GM21367 (cell line): ENCODE measurements at regions not wholly inside any gene's neighbourhood (a gene's known extent, or its start where the extent isn't known, plus 50 kb on each side); places are given as distances from the start of the nearest gene placed in this dataset.
A peak's percentile ranks its signal among the peaks of the same experiment; 100 is the strongest.
"Not testable (repeated sequence)": the region's sequence is repeated elsewhere in the genome, so short reads cannot be mapped to it uniquely, and the experiment has no call there.

Experiments
- ATAC-seq: cut with Tn5 transposase; IDR thresholded peaks from one replicate; pipeline ENCODE4 v1.9.1; 2021; ENCODE audit not compliant: unreplicated experiment

DNA sequence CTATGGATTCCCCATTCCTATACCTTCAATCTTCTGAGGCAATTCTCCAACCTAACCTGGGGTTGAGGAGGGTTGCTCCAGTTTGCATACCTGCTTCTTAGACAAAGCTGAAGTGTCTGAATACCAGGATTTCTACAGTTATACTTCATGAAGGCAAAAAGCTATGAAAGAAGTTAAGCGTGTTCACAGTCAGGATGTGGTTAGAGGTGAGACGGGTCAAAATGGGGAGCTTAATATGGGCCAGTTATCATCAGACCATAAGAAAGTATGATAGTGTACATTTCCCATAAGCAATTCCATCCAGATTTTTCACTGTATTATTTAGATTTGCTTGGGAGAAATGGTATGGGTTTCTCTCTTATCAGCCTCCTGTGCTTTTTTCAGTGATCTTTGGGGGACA, 156.9 kb upstream of the FER start:
- no peak for ATAC-seq

DNA sequence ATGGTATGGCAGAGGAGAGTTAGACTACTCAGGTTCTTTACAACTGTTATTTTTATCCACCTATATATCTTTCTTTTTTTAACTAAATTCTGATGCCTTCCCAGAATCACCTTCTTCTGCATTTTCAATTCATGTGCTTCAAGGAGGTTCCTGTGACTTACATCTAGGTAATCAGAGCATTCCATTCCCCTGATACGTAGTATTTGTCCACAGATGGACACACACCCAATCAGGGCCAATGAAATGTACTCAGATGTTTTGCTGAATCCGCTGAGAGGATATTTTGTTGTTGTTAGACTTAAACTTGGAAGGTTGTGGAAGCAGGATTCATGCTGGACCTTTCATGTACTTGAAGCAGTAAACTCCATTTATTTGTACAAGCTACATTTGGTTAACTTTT, 159.4 kb upstream of the FER start:
- ATAC-seq: no peak

DNA sequence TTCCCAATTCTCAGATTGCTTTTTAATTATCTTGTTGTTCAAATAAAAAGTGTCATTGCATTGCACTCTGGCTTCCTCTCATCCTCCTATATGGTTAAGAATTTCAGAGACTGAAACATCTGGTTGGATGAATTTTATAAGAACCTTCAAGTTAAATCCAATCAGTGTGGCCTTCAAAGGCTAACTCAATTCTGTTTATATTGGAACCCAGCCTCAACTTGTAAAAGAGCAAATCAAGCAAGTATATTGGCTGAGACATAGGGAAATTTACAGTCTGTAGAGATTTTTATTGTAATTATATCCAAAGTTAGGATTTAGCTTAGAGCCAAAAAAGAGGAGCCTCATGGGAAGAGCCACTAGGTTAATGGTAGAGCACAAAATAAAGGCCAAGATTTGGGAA, 159.9 kb upstream of the FER start:
- no peak for ATAC-seq

DNA sequence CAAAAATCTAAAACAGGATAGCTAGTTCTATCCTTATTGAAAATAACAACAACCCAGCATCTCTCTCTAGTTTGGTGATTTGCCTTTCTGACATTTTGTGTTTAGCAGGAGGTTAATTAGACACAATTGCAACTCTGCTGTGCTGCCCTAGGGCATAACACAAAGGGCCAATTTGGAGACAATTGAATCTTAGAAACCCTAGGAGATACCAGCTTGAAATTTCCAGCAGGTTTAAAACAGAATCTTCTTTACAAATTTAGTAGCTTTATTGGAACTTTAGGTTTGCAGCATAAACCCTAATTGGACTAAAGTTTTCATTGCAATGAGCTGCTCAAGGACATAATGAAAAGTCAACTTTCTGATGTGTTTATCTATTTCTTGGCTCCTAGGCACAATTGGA, 166.7 kb upstream of the FER start:
- no peak for ATAC-seq

DNA sequence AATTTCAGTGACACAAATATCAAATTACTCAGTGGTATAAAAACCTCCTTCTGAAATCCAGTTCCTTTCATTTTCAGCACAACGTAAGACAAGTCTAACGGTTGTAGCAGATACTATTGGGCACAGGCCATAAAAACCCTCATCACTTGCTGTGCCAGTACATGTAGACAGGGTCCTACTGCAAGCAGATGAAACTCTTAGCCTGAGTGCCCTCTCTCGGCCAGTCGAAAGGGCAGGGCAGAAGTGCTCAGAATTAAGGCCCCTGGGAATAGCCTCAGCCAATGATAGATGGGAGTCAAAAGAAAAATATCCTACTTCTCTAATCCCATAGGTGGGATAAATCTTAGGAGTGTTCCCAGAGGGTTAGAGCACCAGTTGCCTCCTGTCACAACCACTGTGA, 168.5 kb upstream of the FER start:
- ATAC-seq: no peak

DNA sequence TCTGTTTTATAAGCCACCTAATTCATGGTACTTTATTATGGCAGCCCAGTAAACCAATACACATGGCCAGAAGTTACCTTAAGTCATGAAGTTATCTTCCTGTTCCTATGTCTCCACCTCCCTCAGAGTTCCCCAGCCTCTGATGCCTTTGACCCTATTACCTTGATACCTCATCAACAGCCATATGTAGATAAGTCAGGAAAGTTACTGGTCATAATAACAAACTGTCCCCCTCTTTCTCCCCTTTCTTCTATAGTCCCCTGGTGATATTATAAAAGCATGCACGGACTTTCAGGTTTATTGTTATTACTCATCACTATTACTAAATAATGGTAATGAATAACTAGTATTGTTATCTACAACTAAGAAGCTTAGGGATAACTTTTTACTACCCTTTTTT, 168.9 kb upstream of the FER start:
- ATAC-seq: no peak

DNA sequence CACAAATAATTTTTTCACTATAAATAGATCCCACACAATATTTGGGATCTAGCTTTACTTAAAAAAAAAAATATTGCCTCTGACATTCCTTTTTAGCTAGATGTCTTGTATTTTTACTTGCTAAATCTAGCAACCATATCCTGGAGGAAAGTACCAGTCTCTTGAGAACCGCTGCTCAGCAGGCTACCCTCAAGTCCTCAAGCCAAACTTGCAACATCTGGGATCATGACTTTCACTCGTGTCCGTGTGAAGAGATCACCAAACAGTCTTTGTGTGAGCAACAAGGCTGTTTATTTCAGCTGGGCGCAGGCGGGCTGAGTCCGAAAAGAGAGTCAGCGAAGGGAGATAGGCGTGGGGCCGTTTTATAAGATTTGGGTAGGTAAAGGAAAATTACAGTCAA, 180.3 kb upstream of the FER start:
- no peak for ATAC-seq

DNA sequence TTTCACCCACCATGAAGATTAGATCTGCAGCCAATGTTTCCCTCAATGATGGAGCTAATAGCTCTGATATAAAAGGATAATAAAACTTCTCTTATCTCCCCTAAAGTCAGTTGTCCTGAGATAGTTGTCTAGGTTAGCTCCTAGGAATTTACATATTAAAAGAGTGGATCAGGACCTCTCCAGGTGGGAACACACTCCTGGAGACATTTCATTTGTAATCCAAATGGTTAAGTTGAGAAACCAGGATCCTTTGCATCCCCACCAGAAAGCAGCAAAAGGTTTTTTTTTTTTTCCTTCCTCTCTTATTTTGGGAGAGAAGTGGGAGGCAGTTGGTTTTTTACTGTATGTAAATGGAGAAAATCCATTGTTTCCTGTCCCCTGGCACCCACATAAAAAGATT, 182.5 kb upstream of the FBXL17 start:
- ATAC-seq: no peak

DNA sequence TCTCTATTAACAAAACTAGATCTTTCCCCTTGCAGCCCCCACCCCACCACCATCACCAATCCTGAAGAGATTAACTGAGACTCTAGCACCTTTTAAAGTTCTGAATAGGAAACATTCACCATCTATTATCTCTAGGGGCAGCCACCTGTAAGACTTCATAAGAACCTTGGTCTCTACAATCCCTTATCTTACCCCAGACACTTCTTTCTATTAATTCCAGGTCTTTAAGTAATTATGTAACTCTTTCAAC, 180.2 kb upstream of the FBXL17 start:
- ATAC-seq: no peak

DNA sequence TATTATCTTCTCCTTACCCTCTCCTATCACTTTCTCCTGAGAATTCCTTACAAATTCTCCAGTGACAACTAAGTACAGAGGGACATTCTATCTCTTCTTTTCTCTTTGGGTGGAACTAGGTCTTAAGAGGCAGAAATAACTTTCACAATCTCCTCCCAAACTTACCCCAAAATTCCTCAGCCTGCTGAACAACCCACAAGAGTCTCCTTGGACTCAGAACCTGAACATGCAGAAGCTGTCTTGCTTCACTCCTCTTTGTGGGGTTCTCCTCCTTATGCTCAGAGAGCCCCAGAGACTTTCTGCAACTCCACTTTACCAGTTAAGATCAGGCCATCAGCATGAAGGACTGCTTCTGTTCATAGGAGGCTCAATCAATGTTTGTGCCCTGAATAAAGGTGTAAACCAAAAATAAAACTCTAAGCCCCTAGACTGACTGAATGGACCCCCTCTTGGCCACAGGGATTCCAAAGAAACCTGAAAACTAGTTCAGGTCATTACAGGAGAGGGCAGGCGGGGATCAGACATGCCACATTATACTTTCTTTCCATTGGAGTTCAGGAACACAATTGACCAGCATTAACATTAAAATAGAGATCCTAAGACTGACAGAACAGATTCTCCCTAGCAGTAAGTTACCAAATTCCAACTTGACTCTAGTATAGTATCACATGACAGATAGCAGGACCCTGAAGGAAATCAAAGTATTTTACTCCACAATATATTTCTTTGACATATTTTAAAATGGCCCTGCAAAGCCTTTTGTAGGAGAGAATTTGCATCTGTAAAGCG, 179.7 kb upstream of the FBXL17 start:
- no peak for ATAC-seq

DNA sequence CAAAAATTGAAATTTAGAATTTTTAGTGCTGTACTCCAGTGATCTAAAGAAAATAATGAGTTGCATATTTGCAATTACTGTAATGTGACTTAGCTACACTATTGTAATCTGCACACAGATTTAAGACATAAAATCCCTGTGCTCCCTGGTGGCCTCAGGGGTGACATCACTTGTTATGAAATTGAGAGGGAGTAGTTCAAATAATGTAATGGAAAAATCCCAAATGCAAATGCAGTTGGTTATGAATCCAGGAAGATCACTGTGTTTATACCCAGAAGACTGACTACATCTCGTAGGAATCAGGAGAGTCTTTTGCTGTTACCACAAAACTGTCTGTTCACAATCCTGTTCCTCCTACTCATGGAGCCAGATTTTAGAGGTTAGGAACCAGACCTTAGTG, 178.7 kb upstream of the FBXL17 start:
- no peak for ATAC-seq

DNA sequence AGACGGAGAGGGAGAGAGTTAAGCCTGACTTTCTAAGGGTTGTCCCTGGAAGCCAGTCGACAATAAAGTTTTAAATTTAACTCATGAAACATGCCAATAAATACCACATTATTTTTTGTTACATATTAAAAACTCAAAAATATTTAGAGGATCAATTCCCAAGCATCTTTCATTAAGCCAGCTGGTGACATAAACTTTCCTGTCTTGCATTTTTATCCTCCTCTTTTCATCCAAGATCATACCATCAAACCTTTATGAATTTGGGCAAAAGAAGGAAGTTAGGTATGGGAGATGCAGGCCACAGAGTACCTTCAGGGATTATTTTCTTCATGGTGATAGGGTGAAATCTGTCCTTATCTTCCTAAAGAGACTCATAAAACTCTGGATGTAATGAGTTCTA, 178.3 kb upstream of the FBXL17 start:
- no peak for ATAC-seq

DNA sequence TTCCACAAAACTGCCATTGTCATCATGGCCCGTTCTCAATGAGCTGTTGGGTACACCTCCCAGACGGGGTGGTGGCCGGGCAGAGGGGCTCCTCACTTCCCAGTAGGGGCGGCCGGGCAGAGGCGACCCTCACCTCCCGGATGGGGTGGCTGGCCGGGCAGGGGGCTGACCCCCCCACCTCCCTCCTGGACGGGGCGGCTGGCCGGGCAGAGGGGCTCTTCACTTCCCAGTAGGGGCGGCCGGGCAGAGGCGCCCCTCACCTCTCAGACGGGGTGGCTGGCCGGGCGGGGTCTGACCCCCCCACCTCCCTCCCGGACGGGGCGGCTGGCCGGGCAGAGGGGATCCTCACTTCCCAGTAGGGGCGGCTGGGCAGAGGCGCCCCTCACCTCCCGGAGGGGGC, 176.9 kb upstream of the FBXL17 start:
- not testable (repeated sequence) for ATAC-seq

DNA sequence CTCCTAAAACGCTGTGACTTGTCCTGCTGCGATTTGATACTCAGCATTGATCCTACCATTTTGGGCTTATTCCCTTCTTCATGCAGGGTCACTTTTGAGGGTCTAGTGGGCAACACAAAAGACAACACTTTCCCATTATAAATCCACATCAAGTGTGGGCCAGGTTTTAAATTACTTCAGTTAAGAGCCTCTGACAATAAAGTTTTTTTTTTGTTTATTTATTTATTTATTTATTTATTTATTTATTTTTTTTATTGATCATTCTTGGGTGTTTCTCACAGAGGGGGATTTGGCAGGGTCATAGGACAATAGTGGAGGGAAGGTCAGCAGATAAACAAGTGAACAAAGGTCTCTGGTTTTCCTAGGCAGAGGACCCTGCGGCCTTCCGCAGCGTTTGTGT, 176.2 kb upstream of the FBXL17 start:
- ATAC-seq: not testable (repeated sequence)

DNA sequence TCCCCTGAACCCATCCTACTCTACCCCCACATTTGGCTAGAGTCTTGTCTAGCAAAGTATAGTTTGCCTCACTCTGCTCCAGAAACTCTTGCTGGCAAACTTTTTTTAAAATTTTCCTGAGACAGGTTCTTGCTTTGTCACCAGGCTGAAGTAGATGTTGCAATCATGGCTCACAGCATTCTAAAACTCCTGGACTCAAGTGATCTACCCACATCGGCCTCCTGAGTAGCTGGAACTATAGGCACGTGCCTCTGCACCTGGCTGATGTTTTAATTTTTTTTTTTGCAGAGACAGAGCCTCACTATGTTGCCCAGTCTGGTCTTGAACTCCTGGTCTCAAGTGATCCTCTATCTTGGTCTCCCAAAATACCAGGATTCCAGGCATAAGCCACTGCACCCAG, 175.8 kb upstream of the FBXL17 start:
- no peak for ATAC-seq

DNA sequence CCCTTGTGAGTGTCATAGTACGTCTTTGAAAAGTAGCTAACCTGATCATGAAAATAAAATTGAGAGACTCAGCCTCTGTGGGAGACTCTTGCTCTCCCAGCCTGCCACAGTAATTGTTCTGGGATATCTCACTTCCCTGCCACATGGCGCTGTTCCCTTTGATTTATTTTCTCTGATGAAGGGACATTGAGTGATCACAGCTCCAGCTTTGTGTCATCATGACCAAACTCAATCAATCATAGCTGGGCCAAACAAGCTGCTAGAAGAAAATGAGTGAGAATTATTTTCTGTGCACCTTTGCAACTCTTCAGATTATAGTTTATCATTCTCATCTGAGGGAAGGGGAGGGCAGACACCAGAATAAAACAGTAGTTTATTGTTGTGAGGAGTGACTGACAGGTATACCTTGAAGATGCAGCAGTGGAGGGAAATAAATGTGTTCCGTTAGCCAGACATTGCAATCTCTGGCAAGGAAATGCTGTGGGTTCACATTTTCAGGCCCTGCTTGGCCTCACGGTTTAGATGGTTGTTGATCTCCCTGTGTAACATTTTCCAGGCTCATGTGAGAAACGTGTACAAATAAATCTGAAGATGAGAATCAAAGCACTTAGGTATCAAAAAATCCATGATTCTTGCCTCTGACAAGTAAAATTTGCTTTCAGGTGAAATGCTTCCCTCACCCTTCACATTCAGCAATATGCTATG, 174.7 kb upstream of the FBXL17 start:
- ATAC-seq: no peak

DNA sequence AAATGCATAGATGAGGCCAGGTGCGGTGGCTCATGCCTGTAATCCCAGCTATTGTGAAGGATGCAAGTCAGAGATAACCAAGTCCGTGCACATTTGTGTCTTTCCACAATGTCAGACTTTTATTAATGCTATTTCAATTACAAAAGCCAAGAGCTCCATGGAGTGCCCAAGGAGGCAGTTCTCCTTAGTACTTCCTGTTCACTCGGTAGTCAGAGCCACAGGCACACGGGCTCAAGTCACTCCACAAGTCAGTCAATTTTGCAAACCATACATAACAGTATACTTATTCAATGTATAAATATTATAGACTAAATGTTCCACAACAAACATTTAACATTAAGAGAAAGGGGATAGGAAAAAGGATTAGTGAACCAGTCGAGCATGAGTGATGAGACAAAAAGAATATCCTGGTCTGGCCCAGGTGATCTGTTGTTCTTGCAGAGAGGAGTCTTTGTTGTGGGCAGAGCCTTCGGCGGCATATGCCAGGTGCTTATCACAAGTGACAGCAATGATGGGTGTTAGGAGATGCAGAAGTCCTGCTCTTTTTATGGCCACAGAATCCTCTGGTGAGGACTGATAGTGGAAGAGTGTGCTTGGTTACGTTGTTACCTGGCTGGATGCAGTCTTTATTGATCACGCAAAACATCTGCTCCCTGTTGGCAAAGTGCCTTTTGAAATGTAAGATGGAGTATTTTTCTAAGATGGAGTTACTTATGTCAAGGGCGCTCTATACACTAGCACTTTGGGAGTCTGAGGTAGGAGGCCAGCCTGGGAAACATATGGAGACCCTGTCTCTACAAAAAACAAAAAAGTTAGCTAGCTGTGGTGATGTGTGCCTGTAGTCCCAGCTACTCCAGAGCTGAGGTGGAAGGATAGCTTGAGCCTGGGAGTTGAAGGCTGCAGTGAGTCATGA, 167.0 kb upstream of the FBXL17 start:
- ATAC-seq: no peak

DNA sequence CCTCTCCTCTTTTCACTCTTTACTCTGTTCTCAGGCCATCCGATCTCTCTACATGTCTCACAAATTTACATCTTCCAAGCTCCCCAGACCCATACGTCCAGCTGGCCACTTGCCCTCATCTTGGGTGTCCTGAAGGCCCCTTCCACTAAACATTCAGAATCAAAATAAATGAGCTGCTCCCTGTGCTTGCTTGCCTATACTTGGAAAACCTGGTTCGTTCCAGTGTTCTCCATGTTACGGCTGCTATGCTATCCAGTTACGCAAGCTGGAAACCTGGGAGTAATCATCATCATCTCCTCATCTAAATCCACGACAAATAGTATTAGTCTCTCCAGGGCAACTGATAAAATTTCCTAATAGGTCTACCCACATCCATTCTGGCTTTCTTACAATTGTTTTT, 165.0 kb upstream of the FBXL17 start:
- no peak for ATAC-seq

DNA sequence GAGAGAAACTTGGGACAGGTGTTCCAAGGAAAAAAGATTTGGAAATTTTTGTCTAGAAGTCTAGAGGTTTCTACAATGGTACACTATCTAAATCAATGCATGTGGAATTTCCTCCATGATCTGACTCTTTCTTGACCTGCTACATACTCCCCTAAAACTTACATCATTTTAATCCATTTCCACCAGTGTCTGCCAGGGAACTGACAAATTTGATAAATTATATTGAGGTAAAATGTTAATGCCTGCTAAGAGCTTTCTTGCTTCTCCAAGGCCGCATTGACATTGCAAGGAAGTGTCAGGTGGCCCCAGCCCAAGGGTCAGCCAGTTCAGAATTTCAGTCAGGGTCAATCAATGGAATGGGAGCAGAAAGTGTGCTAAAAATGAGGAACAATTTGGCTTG, 163.4 kb upstream of the FBXL17 start:
- no peak for ATAC-seq

DNA sequence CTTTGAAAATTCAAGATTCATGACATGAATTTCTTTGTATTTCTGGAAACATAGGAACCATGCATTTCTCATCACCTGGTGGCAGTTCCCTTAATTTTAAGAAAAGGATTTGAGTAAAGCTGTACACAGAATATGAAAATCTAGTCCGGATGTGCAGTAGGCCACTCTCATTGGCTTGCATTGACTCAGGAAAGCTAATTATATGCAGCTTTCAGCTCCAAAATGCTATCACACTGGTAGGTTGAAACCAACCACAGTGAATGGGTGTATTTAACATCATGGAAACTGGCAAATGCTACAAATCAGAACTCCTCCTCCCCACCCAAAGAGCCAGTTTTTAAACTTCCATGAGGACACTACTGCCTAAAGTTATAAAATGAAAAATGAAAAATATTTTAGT, 161.6 kb upstream of the FBXL17 start:
- peak; percentile 67 for ATAC-seq

DNA sequence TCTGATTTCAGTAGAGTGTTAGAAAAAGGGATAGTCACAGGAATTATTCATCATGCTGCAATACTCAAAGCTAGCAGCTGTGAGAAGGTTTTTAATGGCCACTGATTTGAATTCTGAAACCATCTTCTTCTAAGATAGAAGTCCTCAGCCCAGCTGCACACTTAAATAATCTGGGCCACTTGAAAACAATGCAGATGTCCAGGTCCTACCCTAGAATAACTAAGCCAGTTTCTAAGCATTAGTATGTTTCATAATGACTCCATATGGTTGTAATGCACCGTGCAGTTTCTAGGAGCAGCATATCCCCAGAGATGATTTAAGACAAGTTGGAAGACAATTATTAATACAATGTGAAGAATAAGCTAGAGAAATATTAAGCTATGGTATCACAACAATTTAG, 159.9 kb upstream of the FBXL17 start:
- ATAC-seq: peak; percentile 49

DNA sequence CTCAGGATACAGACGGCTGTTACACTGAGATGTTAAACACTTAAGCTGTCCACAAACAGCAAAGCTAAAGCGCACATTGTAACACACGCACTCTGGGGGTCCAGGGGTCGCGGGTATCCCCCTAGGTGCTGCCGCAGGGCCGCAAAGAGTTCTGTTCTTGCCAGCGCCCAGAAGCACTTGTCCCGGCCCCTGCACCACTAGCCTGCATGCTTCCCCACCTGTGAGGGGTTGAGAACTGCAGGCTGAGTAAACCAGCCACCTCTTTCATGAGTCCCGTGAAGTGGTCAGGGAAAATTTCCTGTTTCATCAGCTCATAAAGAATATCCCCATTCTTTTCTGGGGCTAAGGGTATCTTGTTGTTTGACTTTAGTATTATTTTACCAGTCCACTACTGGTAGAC, 154.4 kb upstream of the FBXL17 start:
- no peak for ATAC-seq
